Caki2 (cell line): ENCODE measurements at regions not wholly inside any gene's neighbourhood (a gene's known extent, or its start where the extent isn't known, plus 50 kb on each side); places are given as distances from the start of the nearest gene placed in this dataset.
"Not testable (repeated sequence)": the region's sequence is repeated elsewhere in the genome, so short reads cannot be mapped to it uniquely, and the experiment has no call there.

Source experiments
- DNase-seq: peaks from one replicate; pipeline ENCODE4 v3.0.0-alpha.2; 2015; ENCODE audit warnings: low read depth
- in situ Hi-C: cut with HindIII; loops from 2 replicates; pipeline ENCODE4 v1.10.0; 2016; ENCODE audit warnings: low sequenced_read_pairs, low pct_unique_long_range_greater_than_20kb, mixed read lengths

DNA sequence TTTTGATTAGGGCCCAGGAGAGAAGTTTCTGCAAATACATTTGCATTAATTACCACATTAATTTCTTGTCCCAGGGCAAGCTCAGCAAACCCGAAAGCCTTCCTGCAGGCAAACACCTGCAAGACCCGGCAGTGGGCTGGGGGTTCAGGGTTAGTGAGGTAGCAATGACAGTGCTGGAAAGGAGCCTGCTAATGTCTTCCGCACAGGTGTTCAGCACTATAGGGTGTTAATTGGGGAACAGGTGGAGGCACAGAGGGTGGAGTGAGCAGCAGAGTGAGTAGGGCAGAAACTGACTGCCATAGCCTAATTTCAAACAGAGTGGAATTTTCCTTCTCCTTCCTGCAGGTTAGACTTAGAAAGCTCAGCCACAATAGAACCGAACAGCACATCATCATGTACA, 50.9 kb upstream of the UBASH3B start:
- no peak for DNase-seq
- in situ Hi-C loops = no loop called here

- in situ Hi-C loops = no loop called here
- DNase-seq = no peak
Measured at GRCh38 chr11:122601141-122602125, 54.1 kb upstream of the UBASH3B start.

DNA sequence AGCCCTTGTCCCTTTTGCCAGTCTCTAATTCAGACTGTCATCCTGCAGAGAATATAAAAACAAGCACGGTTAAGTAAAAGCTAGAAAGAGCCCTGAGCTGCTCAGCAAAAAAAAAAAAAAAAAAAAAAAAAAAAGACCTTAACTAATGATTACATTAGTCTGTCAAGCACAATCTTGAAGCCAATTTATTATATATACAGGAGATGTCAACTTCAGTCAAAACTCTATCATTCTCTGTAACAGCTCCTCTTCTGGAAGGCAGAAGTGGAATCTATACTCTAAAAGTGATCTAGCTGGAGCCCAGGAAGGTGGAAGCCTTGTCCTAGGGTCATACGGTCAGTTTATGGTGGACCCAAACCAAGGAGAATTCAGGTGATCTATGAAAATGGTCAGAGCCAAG, 55.2 kb upstream of the UBASH3B start:
- DNase-seq = no peak
- in situ Hi-C loops = no loop called here

GRCh38 chr11:122599434-122599833, 56.1 kb upstream of the UBASH3B start:
- in situ Hi-C loops = no loop called here
- no peak for DNase-seq

DNA sequence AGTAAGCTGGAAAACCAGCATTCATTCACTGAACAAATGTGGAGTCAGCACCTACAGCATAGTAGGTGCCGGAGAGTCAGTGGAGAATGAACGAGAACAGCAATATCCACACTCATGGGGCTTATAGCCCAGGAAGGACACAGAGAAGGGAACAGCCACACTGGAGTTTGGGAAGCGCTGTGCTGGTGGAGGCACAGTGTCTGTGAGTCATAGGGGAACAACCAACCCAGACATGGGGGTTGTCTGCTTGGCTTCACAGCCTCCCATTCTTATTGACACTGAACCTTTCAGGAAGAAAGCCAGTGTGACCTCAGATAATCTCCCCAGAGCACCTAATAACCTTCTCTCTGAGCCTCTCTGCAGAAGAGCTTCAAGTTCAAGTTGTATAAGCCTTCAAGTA, 56.6 kb upstream of the UBASH3B start:
- in situ Hi-C loops = no loop called here
- DNase-seq = no peak

GRCh38 chr11:122597511-122597910, 58.0 kb upstream of the UBASH3B start:
- DNase-seq = no peak
- in situ Hi-C loops = no loop called here

GRCh38 chr11:122594986-122595645, 60.4 kb upstream of the UBASH3B start:
- in situ Hi-C loops = no loop called here
- no peak for DNase-seq

- DNase-seq = no peak
- in situ Hi-C loops = no loop called here
Measured at GRCh38 chr11:122593473-122594420, 61.8 kb upstream of the UBASH3B start.

GRCh38 chr11:122592641-122593040, 62.9 kb upstream of the UBASH3B start:
- DNase-seq = no peak
- in situ Hi-C loops = no loop called here

DNA sequence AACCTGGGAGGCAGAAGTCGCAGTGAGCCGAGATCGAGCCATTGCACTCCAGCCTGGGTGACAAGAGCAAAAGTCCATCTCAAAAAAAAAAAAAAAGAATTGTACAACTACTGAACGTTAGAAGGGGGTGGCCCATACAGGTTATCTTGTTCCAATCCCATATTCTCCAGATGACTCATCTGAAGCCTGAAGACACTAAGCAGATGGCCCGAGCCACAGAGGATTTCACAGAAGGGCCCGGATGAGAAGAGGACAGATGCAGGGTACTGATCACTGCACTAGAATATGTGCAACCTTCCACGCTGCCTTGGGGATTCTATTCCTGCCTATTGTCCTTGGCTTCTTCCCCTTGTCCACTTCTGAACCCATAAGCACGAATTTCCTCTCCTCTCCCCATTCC, 70.9 kb upstream of the UBASH3B start:
- no peak for DNase-seq

GRCh38 chr11:122580071-122580470, 75.5 kb upstream of the UBASH3B start:
- peak; percentile 76 for DNase-seq
- in situ Hi-C loops = not testable (repeated sequence)

More for the DNA sequence above, 70.9 kb upstream of the UBASH3B start:
- in situ Hi-C loops = no loop called here

DNA sequence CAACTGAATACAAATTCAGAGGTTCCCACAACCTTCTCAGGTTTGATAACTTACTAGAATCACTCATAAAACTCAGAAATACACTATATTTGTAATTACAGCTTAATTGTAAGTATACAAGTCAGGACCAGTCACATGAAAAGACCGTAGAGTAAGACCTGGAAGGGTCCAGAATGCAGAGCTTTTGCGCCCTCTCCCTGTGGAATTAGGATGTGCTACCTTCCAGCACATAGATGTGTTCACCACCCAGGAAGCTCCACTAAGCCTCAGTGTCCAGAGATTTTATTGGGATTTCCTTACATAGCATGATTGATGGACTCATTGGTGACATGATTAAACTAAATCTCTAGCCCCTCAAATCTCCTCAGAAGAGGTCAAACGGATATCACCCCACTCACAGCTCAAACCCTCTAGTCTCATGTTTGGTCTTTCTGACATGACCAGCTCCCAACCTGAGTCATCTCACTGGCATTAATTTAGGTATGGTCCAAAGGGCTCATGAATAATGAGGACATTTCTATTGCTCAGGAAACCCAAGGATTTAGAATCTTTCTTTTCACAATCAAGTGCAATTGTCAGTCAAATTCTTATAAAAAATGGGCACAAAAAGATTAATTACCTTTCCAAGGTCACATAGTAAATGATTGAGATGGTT, 77.2 kb upstream of the UBASH3B start:
- in situ Hi-C loops = no loop called here

DNA sequence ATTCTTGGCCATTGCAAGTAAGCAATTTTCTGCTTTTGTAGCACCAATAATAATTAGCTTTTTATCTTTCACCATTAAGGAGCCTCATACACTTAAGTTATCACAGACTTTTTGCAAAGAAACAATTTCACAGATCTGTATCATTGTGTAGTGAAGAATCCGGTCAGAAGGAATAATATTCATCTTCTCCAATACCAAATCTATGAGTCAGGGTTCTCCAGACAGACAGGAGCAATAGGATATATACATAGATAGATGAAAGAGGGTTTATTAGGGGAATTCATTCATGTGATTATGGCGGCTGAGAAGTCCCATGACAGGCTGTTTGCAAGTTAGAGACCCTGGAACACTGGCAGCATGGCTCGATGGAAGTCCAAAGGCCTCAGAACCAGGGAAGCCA, 82.9 kb upstream of the UBASH3B start:
- no peak for DNase-seq
- in situ Hi-C loops = no loop called here

More for the DNA sequence above, 77.2 kb upstream of the UBASH3B start:
- DNase-seq = peak; percentile 14

- in situ Hi-C loops = no loop called here
- no peak for DNase-seq
Measured at GRCh38 chr11:122563761-122564160, 91.8 kb upstream of the UBASH3B start.

- DNase-seq = no peak
Measured at GRCh38 chr11:122559734-122560382, 95.7 kb upstream of the UBASH3B start.

DNA sequence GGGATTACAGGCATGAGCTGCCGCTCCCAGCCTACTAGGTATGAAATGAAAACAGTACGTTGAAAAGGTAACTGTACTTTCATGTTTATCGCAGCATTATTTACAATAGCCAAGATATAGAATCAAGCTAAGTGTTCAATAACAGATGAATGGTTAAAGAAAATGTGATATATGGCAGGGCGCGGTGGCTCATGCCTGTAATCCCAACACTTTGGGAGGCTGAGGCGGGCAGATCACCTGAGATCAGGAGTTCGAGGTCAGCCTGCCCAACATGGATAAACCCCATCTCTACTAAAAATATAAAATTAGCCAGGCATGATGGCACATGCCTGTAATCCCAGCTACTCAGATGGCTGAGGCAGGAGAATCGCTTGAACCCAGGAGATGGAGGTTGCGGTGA, 96.3 kb upstream of the UBASH3B start:
- in situ Hi-C loops, DNase-seq: not testable (repeated sequence)

More at GRCh38 chr11:122559734-122560382, 95.7 kb upstream of the UBASH3B start:
- in situ Hi-C loops = no loop called here

- in situ Hi-C loops, DNase-seq: not testable (repeated sequence)
Measured at GRCh38 chr11:122557163-122557562, 98.4 kb upstream of the UBASH3B start.
